ENCODE measurements at regions not wholly inside any gene's neighbourhood (a gene's known extent, or its start where the extent isn't known, plus 50 kb on each side); places are given as distances from the start of the nearest gene placed in this dataset.

DNA sequence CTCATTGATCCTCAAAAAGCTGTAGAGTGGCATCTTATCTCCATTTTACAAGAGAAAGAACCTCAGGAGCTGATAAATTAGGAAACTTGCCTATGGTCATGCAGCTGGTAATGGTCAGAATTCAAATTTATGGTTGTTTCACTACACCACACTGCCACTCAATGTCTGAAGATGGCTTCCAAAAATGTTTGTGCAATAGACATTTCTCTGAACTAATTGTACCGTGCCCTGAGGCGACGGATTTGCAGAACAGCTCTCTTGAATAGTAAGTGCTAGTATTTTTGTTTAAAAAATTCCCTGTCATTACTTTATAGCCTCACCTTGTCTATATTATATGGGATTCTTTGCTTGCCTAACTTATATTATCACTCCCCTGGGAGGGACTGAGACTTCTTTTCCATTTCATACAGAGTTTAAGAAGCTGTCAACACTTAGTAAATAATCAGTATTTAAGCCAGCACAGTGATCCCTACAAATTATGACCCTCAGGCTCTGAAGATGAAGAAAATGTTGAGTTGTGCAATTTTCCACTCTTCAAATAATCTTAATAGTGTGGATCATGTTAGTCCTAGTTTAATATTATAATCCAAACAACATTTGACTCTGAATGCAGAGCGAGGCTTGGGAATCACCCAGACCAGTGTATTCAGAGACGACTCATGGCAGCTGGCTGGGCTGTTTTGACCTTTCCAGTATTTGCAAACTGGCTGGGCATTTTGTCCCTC is 346.6 kb downstream of the PTEN start:
- H3K56ac ChIP-seq (replicated peaks; ENCODE audit: insufficient read length, low read depth, low read length): no peak overlapping the region
- H3K18ac ChIP-seq (ENCODE audit: extremely low read depth, low read length): no peak overlapping the region
- no peak overlapping the region for H3K4me3 ChIP-seq (ENCODE audit: extremely low read depth in 1 of 4, insufficient read depth in 2 of 4, low read depth in 3 of 4, low read length in 4 of 4)
- H3K4me2 ChIP-seq (ENCODE audit: insufficient read depth in 1 of 2, low read depth in 2 of 2, low read length in 2 of 2): no peak overlapping the region
- no peak overlapping the region for H2BK5ac ChIP-seq (ENCODE audit: low read depth, low read length)
- H3K9me3 ChIP-seq (ENCODE audit: insufficient read depth in 2 of 2, low read depth in 1 of 2, low read length in 1 of 2): no peaks in the 10 kb centered on the region
- ChIA-PET POLR2A (ENCODE audit: partially characterized antibody) (interaction anchor here (0.9 kb wide), 1 partner anchor 10 kb away, joined by 3 read pairs; no protein-coding TSS in a partner anchor), CTCF (ENCODE audit: partially characterized antibody) (no interaction called here)
- no peak overlapping the region for H3K23ac ChIP-seq (ENCODE audit: insufficient read length)
- no peak overlapping the region for H3K27ac ChIP-seq (ENCODE audit: low read depth, low read length)
- no peak overlapping the region for H3K4ac ChIP-seq (replicated peaks; ENCODE audit: insufficient read length, low read depth, low read length)
- no peak overlapping the region for H3K9ac ChIP-seq (replicated peaks in 1 of 4; ENCODE audit: extremely low read depth in 1 of 4, low read depth in 3 of 4, low read length in 3 of 4)
- no peak overlapping the region for H2AK5ac ChIP-seq (ENCODE audit: low read depth, low read length)
- FAIRE-seq (no peak), DNase-seq (ENCODE audit: low read depth in 1 of 2, low spot score in 2 of 2) (no peak)
- no peaks in the 10 kb centered on the region for H3K79me2 ChIP-seq (ENCODE audit: control insufficient read depth in 1 of 2, insufficient read depth in 2 of 2, low read length in 2 of 2)
- no peak overlapping the region for H4K8ac ChIP-seq (ENCODE audit: extremely low read depth, insufficient read depth, low read length)
- WGBS, 2 experiments (ENCODE audit: extremely low coverage in 1 of 2, insufficient coverage in 1 of 2, insufficient read length in 1 of 2, insufficient replicate concordance in 2 of 2, low coverage in 1 of 2, low lambda C conversion rate in 2 of 2, missing lambda C conversion rate in 1 of 2): 93% methylated on average over 5 of the region's 5 CpGs; no CpG with 5 or more reads in 1 of the 2 experiments
- no peaks in the 10 kb centered on the region for H4K20me1 ChIP-seq (replicated peaks in 1 of 2; ENCODE audit: control insufficient read depth in 1 of 2, insufficient read depth in 2 of 2, low read length in 2 of 2)
- H3K4me1 ChIP-seq (replicated peaks in 1 of 4; ENCODE audit: control insufficient read depth in 3 of 4, insufficient read depth in 4 of 4, low read length in 3 of 4): peaks cover 0 to 3% (median 0%) of the 10 kb centered on the region in 4 experiments; a peak in 1 of 7 replicates
- no peak overlapping the region for H2AFZ ChIP-seq (ENCODE audit: low read length)
- H2BK12ac ChIP-seq (ENCODE audit: low read depth, low read length): no peak overlapping the region
- no peak overlapping the region for H2BK20ac ChIP-seq (ENCODE audit: low read length)
- H3K36me3 ChIP-seq (ENCODE audit: control insufficient read depth in 2 of 4, insufficient read depth in 4 of 4, low read length in 3 of 4): no peaks in the 10 kb centered on the region
- H3K27me3 ChIP-seq (replicated peaks in 1 of 4; ENCODE audit: control insufficient read depth in 3 of 4, extremely low read depth in 1 of 4, insufficient read depth in 3 of 4, low read length in 3 of 4): peaks cover 0 to 1% (median 0%) of the 10 kb centered on the region in 4 experiments; a peak in 1 of 7 replicates
- H3K14ac ChIP-seq (ENCODE audit: insufficient read length): no peak overlapping the region
- H4K5ac ChIP-seq (ENCODE audit: insufficient read length, low read depth, low read length): no peak overlapping the region
- no peak overlapping the region for H4K91ac ChIP-seq (replicated peaks; ENCODE audit: insufficient read length, low read length)
- H3K79me1 ChIP-seq (ENCODE audit: low read depth, low read length): no peaks in the 10 kb centered on the region
- no peaks in the 10 kb centered on the region for H3K23me2 ChIP-seq (ENCODE audit: low read depth, low read length)
- H2BK15ac ChIP-seq (ENCODE audit: low read length): no peak overlapping the region
- no peak overlapping the region for H2BK120ac ChIP-seq (replicated peaks; ENCODE audit: low read depth, low read length)
- TF ChIP-seq, protein P1, sequence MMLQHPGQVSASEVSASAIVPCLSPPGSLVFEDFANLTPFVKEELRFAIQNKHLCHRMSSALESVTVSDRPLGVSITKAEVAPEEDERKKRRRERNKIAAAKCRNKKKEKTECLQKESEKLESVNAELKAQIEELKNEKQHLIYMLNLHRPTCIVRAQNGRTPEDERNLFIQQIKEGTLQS (IDR thresholded peaks at IDR 0.05; ENCODE audit: insufficient read depth, low read depth, low read length): no peak
- TF ChIP-seq EP300 (IDR thresholded peaks at IDR 0.05; ENCODE audit: borderline replicate concordance in 1 of 2, low read depth in 2 of 2, low read length in 2 of 2): no peak
- TF ChIP-seq KDM5A (IDR thresholded peaks at IDR 0.05; ENCODE audit: low read length): no peak
- no peak for TF ChIP-seq GABPA (IDR thresholded peaks at IDR 0.05; ENCODE audit: borderline replicate concordance, insufficient read depth, low read length)
- TF ChIP-seq, protein P2, sequence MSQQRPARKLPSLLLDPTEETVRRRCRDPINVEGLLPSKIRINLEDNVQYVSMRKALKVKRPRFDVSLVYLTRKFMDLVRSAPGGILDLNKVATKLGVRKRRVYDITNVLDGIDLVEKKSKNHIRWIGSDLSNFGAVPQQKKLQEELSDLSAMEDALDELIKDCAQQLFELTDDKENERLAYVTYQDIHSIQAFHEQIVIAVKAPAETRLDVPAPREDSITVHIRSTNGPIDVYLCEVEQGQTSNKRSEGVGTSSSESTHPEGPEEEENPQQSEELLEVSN (IDR thresholded peaks at IDR 0.05): no peak
- no peak for TF ChIP-seq CEBPB (IDR thresholded peaks at IDR 0.05; ENCODE audit: low read depth, low read length)
- TF ChIP-seq NRF1 (IDR thresholded peaks at IDR 0.05; ENCODE audit: low read depth, low read length): no peak
- TF ChIP-seq EGR1 (IDR thresholded peaks at IDR 0.05; ENCODE audit: borderline replicate concordance, low read depth, low read length): no peak
- TF ChIP-seq POU5F1 (IDR thresholded peaks at IDR 0.05; ENCODE audit: low read depth, low read length): no peak
- no peak for TF ChIP-seq RFX5 (IDR thresholded peaks at IDR 0.05; ENCODE audit: borderline replicate concordance, low read depth, low read length)
- TF ChIP-seq SIRT6 (IDR thresholded peaks at IDR 0.05; ENCODE audit: low read length): no peak
- no peak for TF ChIP-seq SIN3A (conservative IDR thresholded peaks at IDR 0.05 in 1 of 2, IDR thresholded peaks at IDR 0.05 in 1 of 2; ENCODE audit: low read depth in 1 of 2, low read length in 2 of 2)

All from H1 (cell line).